ENCODE measurements at regions not wholly inside any gene's neighbourhood (a gene's known extent, or its start where the extent isn't known, plus 50 kb on each side); places are given as distances from the start of the nearest gene placed in this dataset.
"Not testable (repeated sequence)": the region's sequence is repeated elsewhere in the genome, so short reads cannot be mapped to it uniquely, and the experiment has no call there.

- no peak for DNase-seq
Observed at GRCh38 chr1:193929374-193930033, 743.1 kb upstream of the B3GALT2 start.

GRCh38 chr1:193927550-193927949, 741.1 kb upstream of the B3GALT2 start:
- no peak for DNase-seq

GRCh38 chr1:193926956-193927355, 740.5 kb upstream of the B3GALT2 start:
- no peak for DNase-seq

DNA sequence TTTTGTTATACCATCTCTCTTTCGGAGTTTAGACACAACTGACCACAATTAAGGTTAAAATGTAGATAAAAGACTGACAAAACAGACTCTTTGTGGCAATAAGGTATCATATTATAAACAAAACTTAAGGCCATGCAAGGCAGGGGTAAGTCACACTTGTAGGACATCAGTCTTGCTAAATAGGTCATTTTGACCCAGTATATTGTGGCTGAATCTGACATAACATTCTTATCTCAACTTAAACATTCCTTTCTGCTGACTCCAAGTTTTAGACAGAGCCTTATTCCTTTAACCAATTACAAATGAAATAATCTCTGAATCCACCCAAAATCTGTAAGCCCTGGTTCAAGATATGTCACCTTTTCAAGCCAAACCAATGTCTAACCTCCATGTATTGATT, 733.4 kb upstream of the B3GALT2 start:
- DNase-seq, result no peak

GRCh38 chr1:193916452-193916851, 730.0 kb upstream of the B3GALT2 start:
- no peak for DNase-seq

DNA sequence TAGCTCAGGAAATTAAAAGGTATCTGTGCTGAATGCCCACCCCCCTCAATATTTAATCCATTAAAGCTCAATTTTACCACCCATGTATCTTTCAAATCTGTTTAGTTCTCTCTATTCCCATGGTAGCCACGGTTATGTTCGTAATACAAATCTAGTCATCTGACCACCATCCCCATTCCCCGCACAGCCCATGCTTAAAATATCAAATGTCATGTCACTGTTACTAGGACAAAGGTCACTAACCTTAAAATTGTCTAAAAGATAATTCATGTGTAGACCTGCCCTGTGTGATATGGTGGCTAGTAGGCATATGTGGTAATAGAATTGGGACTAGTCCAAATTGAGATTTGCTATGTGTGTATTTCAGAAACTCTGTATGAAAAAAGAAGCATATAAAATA, 728.5 kb upstream of the B3GALT2 start:
- no peak for DNase-seq

GRCh38 chr1:193909406-193910082, 723.1 kb upstream of the B3GALT2 start:
- DNase-seq, result no peak

- DNase-seq, result no peak
Observed at GRCh38 chr1:193905288-193906085, 719.1 kb upstream of the B3GALT2 start.

- DNase-seq, result no peak
Observed at GRCh38 chr1:193891788-193892187, 705.4 kb upstream of the B3GALT2 start.

- DNase-seq, result no peak
Observed at GRCh38 chr1:193890935-193891334, 704.5 kb upstream of the B3GALT2 start.

GRCh38 chr1:193884848-193885558, 698.6 kb upstream of the B3GALT2 start:
- no peak for DNase-seq

DNA sequence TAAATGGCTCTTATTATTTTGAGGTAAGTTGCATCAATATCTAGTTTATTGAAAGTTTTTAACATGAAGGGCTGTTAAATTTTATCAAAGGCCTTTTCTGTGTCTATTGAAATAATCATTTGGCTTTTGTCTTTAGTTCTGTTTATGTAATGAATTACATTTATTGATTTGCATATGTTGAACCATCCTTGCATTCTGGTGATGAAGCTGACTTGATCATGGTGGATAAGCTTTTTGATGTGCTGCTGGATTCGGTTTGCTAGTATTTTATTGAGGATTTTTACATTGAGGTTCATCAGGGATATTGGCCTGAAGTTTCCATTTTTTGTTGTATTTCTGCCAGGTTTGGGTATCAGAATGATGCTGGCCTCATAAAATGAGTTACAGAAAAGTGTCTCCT, 691.5 kb upstream of the B3GALT2 start:
- DNase-seq, result not testable (repeated sequence)

DNA sequence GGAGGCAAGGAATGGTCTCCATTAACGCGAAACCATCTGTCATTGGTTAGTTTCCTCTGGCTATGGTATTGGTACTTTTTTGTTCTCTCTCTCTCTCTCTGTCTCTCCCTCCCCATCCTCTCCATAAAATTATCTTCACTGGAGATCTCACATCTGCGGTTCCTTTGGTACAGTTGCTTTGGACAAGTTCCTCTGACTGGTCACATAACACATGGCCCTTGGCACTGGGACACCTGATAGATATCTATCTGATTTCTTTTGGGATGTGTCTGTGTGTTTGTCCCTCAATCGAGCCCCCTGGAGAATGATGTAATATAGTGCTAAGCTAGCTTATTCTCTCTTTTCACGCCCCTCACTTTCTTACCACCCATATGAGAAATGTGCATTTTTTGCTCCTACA, 682.0 kb upstream of the B3GALT2 start:
- DNase-seq, result no peak

DNA sequence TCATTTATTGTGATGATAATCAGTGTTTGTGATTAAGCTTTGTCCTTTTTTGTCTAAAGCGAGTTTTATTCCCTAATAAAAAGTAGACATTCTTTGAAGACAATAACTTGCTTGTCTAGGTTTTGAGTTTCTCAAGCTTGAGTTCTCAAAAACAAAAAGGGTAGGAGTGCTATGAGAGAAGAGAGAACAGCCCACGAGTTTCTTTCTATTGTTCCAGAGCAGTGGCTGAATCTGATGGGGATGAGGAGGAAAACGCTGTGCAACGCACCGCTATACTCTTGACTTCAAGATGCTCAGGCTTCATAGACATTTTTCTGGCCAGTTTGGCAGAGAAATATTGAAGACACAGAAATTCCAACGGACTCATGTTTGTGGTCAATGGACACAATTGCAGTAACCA, 669.8 kb upstream of the B3GALT2 start:
- no peak for DNase-seq

DNA sequence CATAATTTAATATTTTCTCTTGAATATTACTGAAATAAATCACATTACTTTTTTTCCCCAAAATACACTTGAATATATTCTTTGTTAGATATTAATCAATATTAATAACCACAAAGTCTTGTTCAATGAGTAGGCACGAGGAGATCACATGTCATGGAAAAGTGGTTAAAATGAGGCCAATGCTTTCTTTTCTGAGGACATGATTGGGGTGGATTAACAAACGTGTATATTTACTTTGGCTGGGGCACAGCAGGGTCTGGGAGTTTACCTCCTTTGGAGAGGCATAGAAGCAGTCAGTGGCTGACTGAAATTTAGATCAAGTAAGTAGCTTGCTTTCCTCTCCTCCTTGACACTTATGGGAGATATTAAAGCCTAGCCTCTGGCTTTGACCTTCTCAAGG, 664.3 kb upstream of the B3GALT2 start:
- no peak for DNase-seq

DNA sequence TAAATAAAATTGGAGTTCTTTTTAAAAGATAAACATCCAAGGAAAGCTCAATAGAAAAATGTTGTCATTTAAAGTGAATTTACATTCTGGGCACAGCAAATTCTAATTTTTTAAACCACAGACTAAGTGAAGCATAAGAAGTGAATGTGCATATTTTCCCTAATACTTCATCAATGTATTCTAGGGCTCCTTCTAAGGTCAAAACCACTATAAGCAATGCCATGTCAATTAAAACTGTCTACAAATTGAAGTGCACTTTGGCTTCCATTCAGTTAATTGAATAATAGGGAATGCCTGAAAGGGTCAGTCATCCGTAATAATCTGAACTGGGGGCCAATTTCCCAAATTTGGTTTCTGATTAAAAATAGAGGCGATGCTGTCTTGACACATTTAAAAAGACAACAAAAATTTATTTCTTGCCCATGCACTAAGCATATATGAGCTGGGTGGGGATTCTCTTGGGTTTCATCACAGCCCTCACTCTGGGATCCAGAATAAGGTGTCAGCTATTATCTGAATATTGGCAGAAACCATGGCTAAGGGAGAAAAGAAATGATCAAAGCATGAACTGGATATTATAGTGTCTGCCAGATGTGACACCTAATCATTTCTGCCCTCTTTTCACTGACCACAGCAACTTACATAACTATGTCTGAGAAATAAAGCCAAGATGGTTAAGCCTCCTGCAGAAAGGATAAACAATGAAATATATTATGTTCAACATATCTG, 660.6 kb upstream of the B3GALT2 start:
- DNase-seq, result no peak

DNA sequence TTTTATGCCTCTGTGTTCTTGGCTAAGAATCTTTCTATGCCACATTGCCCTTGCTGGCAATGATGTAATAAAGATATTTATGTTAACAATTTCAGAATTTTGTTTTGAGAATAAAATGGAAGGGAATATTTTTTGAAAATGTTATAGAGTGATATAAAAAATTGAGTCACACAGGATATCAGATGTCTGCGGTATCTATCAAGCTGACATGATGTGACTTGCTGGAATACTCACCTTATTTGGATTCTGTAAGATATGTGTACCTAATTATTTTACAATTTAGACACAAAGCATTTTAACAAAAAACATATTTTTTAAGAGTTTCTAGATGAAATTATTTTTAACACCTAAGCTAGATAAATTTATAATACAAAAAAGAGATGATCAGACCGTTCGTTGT, 660.0 kb upstream of the B3GALT2 start:
- DNase-seq, result no peak

DNA sequence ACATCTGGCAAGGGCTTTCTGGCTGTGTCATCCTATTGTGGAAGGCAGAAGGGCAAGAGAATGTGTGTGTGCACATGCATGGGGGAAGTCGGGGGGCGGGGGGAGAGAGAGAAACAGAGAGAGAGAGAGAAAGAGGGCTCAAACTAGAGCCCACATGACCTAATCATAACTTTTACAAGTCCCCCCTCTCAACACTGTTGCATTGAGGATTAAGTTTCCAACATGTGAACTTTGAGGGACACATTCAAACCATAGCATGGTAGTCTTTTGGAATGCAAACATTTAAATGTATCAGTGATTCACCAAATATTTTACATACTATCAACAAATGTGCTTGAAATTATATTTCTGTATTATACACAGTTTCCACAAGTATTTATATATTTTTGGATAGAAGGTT, 655.4 kb upstream of the B3GALT2 start:
- DNase-seq, result no peak

GRCh38 chr1:193831465-193831864, 645.1 kb upstream of the B3GALT2 start:
- DNase-seq, result no peak

- DNase-seq, result no peak
Observed at GRCh38 chr1:193827516-193827915, 641.1 kb upstream of the B3GALT2 start.

- DNase-seq, result no peak
Observed at GRCh38 chr1:193819376-193819775, 633.0 kb upstream of the B3GALT2 start.

- no peak for DNase-seq
Observed at GRCh38 chr1:193807208-193807607, 620.8 kb upstream of the B3GALT2 start.

All from stimulated activated CD4-positive, alpha-beta T cell treated with anti-CD3 and anti-CD28 coated beads, Interleukin-4, amount 100 ng/mL, for 24 hours (primary cell).